GM12872 (cell line): ENCODE measurements at regions not wholly inside any gene's neighbourhood (a gene's known extent, or its start where the extent isn't known, plus 50 kb on each side); places are given as distances from the start of the nearest gene placed in this dataset.

ENCODE experiments used
- CTCF ChIP-seq: IDR thresholded peaks from 3 replicates; pipeline ENCODE4 v1.5.1; 2011; ENCODE audit warnings: low read depth, mild to moderate bottlenecking, low read length, moderate library complexity; ENCODE audit not compliant: insufficient read depth

DNA sequence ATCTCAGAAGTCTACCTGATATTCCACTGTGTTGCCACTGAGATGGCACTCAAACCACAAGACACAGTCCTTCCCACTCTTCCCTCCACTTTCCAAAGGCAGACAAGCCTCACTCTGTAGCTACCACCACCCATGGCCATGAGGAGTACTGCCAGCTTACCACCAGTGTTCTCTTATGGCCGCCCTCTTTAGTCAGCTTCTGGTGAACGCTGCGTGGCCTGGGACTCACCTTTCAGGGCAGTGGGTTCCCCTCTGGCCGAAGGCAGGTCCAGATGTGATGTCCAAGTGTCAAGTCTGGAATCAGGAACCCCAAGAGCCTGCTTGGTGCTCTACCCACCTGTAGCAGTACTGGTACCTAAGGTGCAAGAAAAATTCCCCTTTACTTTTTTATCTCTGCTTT is 580.8 kb downstream of the LRRIQ3 start:
- TF ChIP-seq CTCF: no peak

GRCh38 chr1:73611681-73612080 is 586.3 kb downstream of the LRRIQ3 start:
- TF ChIP-seq CTCF: no peak

DNA sequence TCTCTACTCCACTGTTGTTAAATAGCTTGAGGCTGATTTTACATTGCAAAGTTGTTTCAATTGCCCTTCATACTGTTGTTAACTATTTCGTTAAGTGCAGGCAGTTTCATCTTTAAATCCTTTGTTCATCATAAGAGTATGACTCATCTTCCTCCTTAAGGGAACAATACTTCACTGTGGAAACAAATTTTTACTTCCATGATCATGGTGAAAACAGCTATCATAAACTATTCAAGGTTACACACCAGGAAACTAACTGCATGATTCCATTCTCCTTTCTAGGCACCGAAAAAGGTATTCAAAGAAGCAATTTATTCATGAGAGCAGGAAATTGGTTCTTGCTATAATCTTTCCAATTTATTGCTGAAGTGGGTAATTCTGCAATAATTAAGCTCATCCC is 593.2 kb downstream of the LRRIQ3 start:
- no peak for TF ChIP-seq CTCF

DNA sequence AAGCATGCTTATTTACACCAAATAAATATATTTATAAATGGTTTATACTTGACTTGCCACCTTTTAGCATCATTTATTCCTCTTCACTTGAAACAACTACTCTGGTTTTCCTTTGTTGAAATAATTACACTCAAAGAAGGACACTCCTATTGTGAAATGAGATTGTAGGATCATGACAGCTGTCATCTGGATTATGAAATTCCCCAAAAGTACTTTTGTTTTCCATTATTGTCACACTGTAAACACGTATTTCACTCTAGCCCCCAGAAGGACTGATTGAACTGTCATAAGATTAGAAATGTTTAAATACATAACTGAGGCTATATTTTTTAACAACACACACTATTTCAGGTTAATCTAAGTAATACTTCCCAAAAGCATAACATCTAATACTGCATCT is 593.8 kb downstream of the LRRIQ3 start:
- TF ChIP-seq CTCF: no peak

- no peak for TF ChIP-seq CTCF
These were observed 604.2 kb downstream of the LRRIQ3 start for GRCh38 chr1:73593804-73594203.

DNA sequence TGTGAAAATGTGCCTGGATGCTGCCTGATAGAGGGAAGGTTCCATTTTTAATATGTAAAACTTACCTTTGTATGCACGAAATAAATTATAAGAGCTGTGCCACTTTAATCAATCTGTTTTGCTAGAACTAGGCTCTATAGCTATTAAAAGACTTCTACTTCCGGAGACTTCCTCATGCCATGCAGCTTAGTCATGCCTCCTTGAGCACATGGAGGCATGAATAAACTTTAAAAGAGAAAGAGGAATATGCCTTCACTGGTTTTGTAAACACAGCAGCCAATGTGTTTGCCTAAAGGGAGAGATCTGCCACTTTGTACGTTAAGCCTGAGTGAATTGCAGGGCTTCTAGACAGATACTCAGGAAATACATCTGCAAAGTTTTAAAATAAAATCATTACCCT is 604.6 kb downstream of the LRRIQ3 start:
- no peak for TF ChIP-seq CTCF

DNA sequence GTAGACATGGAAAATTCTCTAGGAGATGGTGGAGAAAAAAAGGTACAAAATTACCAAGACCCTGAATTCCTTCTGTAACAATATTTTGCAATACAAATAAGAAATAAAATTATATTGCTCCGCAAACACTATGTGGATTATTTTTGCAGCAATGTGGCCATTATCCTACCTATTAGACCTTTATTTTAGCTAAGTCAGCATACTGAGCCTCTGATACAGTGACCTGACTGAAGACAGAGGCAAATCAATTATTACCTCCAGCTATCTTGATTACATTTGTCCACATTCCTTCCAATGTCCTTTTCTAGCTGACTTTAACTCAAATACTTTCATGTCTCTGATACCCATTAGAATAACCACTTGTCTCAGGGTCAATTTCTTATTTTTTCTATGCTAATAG is 610.9 kb downstream of the LRRIQ3 start:
- no peak for TF ChIP-seq CTCF

DNA sequence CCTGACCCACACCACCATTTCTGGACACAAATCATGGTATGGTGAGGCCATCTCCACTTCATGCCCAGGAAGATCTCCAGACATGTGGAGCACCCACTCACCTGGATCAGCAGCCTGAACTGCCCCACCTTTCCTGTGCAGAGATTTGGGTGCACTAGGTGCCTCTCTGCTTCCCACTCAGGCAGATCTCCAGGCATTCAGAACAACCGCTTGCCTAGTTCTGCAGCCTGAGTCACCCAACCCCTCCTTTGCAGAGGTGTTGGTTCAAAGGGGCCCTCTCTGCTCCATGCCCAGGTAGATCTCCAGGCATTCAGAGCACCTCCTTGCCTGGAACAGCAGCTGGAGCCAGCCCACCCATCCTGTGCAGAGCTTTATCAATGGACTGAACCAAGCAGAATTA is 620.8 kb downstream of the LRRIQ3 start:
- TF ChIP-seq CTCF: no peak
